ENCODE measurements at regions not wholly inside any gene's neighbourhood (a gene's known extent, or its start where the extent isn't known, plus 50 kb on each side); places are given as distances from the start of the nearest gene placed in this dataset.

DNA sequence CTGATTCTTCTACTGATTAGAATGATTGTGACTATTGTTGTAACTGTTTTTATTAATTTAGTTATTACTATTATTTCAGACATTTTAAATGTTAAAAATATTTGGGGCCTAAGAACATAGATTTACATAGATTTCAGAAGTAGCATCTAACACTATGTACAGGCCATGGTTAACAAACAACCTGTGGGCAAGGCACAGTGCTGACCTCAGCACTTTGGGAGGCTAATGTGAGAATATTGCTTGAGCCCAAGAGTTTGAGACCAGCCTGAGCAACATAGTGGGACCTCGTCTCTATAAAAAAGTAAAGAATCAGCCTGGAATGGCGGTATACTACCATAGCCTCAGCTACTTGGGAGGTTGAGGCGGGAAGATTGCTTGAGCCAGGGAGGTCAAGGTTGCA lies 69.1 kb upstream of the CNTN4 start:
- Mint-ChIP-seq H3K27me3 (ENCODE audit: low read depth) (no peaks in the 10 kb centered on the region), H3K4me3 (no peak overlapping the region), H3K36me3 (ENCODE audit: insufficient read depth in 2 of 2) (peaks cover 0 to 3% of the 10 kb centered on the region in 2 donors), H3K9me3 (peaks cover 5 to 12% of the 10 kb centered on the region in 2 donors), H3K27ac (no peak overlapping the region), H3K4me1 (ENCODE audit: low read depth) (no peaks in the 10 kb centered on the region)
- DNase-seq (no peak), ATAC-seq (replicated peaks in 1 of 2) (no peak)

DNA sequence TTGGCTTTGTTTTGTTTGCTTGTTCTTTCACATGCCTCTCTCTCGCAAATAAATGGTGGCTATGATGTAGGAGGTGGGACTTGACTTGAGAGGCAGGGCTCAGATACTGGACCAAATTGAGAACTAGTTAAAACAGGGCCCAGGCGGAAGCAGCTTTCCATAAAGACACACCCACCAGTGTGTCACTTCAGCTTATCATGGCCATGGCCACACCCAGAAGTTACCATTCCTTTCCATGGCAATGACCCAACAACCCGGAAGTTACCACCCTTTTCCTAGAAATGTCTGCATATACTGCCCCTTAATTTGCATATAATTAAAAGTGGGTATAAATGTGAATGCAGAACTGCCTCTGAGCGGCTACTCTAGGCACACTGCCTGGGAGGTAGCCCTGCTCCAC lies 62.6 kb upstream of the CNTN4 start:
- Mint-ChIP-seq H3K36me3 (ENCODE audit: insufficient read depth in 2 of 2) (no peaks in the 10 kb centered on the region), H3K27ac (no peak overlapping the region), H3K9me3 (peaks cover 0 to 8% of the 10 kb centered on the region in 2 donors), H3K27me3 (ENCODE audit: low read depth) (no peaks in the 10 kb centered on the region), H3K4me3 (no peak overlapping the region), H3K4me1 (ENCODE audit: low read depth) (no peaks in the 10 kb centered on the region)
- DNase-seq (no peak), ATAC-seq (replicated peaks in 1 of 2) (no peak)

DNA sequence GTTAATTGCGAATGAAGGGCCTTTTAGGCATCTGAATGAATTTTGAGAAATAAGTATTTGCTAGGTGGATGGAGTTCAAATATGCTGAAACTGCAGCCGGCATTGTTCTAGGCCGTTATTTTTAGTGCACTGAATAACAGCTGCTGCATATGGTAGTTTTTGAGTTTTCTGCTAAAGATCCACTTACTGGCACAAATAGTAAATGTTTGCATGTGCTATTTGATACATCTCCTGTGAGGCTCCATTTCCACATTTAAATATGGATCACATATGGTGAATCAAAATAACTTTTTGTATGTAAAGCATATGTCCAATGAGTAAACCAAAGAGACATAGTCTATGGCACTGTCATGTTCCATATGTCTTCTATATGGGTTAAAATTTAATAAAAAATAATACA lies 56.7 kb upstream of the CNTN4 start:
- no peak for DNase-seq
- H3K4me3 Mint-ChIP-seq, result no peak overlapping the region
- H3K27me3 Mint-ChIP-seq (ENCODE audit: low read depth), result no peaks in the 10 kb centered on the region
- H3K36me3 Mint-ChIP-seq (ENCODE audit: insufficient read depth in 2 of 2), result no peaks in the 10 kb centered on the region
- H3K9me3 Mint-ChIP-seq, result no peaks in the 10 kb centered on the region
- no peaks in the 10 kb centered on the region for H3K4me1 Mint-ChIP-seq (ENCODE audit: low read depth)
- no peak overlapping the region for H3K27ac Mint-ChIP-seq
- ATAC-seq (replicated peaks in 1 of 2), result no peak
